HL-60 (cell line): ENCODE measurements at regions not wholly inside any gene's neighbourhood (a gene's known extent, or its start where the extent isn't known, plus 50 kb on each side); places are given as distances from the start of the nearest gene placed in this dataset.

Source experiments
- GABPA ChIP-seq: IDR thresholded peaks from 2 replicates; pipeline ENCODE4 v1.6.1; 2012; ENCODE audit warnings: low read depth
- POLR2AphosphoS5 ChIP-seq: IDR thresholded peaks from 2 replicates; pipeline ENCODE4 v1.6.1; 2012; ENCODE audit warnings: low read depth
- TF ChIP-seq, protein P1 (sequence below): IDR thresholded peaks from one replicate; pipeline ENCODE4 v1.5.1; 2011; ENCODE audit warnings: low read length, control low read depth, inconsistent platforms; ENCODE audit not compliant: insufficient read depth

DNA sequence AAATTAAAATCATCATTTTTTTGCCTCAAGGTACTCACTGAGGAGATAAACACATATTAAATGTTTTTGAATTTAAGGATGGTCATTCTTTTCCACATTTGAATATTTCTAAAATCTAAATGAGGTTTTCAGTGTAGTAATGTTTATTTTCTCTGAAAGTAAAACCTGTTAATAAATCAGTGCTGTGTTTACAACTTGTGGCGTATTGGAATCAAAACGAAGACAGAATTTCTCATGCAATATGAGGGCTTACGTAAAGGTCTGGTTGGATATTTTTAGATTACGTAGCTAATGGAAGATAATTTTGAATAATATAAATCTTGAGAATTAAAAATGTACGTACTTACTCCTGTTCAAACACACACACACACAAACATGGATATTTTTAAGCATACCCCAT lies 106.8 kb upstream of the LUZP2 start:
- TF ChIP-seq, protein P1, sequence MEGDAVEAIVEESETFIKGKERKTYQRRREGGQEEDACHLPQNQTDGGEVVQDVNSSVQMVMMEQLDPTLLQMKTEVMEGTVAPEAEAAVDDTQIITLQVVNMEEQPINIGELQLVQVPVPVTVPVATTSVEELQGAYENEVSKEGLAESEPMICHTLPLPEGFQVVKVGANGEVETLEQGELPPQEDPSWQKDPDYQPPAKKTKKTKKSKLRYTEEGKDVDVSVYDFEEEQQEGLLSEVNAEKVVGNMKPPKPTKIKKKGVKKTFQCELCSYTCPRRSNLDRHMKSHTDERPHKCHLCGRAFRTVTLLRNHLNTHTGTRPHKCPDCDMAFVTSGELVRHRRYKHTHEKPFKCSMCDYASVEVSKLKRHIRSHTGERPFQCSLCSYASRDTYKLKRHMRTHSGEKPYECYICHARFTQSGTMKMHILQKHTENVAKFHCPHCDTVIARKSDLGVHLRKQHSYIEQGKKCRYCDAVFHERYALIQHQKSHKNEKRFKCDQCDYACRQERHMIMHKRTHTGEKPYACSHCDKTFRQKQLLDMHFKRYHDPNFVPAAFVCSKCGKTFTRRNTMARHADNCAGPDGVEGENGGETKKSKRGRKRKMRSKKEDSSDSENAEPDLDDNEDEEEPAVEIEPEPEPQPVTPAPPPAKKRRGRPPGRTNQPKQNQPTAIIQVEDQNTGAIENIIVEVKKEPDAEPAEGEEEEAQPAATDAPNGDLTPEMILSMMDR = no peak
- TF ChIP-seq POLR2AphosphoS5 = no peak
- TF ChIP-seq GABPA = no peak
